GM12878 (cell line): ENCODE measurements at regions not wholly inside any gene's neighbourhood (a gene's known extent, or its start where the extent isn't known, plus 50 kb on each side); places are given as distances from the start of the nearest gene placed in this dataset.

ENCODE experiments used
- ATAC-seq: fragments of 200-7000 bp; cut with Tn5 transposase; 3 replicates; pipeline ENCODE4 v1.9.1; 2020; ENCODE audit warnings: mild to moderate bottlenecking, moderate library complexity
- BruUV-seq: library from RNA; stranded (reverse); fragments of 400-500 nt; replicated peaks from 2 replicates; lab custom pipeline; 2021; lab: Mats Ljungman, UMichigan
- CTCF ChIA-PET: fragments of 300-600 bp; sonication (Branson Sonifier 250); formaldehyde crosslinking; extraction: SDS; loops from one replicate; lab custom pipeline; 2021; ENCODE audit warnings: inconsistent platforms; lab: Yijun Ruan, JAX
- POLR2A ChIA-PET: fragments of 350-600 bp; formaldehyde crosslinking; extraction: SDS; loops from one replicate; lab custom pipeline; 2021; ENCODE audit warnings: inconsistent platforms; lab: Charles Lee
- RAD21 ChIA-PET: fragments of 300-600 bp; sonication (Branson Sonifier 250); formaldehyde crosslinking; loops from one replicate; lab custom pipeline; 2023; ENCODE audit warnings: antibody characterized with exemption; ENCODE audit not compliant: unreplicated experiment; lab: Charles Lee
- SMC1A ChIA-PET: fragments of 300-600 bp; sonication (Branson Sonifier 250); formaldehyde crosslinking; loops from one replicate; lab custom pipeline; 2023; ENCODE audit not compliant: unreplicated experiment, uncharacterized antibody; lab: Charles Lee
- DNase-seq: peaks from one replicate; pipeline ENCODE4 v3.0.0-alpha.2; 2011; ENCODE audit warnings: low read depth, low spot score
- FAIRE-seq: peaks from 3 replicates; lab custom pipeline; 2011; peaks lifted over from hg19 to GRCh38; lab: Jason Lieb, UNC
- H2AFZ ChIP-seq: 2 replicates; pipeline ENCODE4 v1.6.0; 2011; ENCODE audit warnings: low read depth, low read length, control low read depth; ENCODE audit not compliant: control insufficient read depth
- H3K27ac ChIP-seq: 2 replicates; pipeline ENCODE4 v1.5.1; 2011; ENCODE audit warnings: control low read depth; ENCODE audit not compliant: control insufficient read depth, insufficient read depth
- H3K27me3 ChIP-seq, 2 experiments: replicated peaks in 1 of 2; 2 replicates each; pipeline versions ENCODE4 v1.6.0 to v1.6.1; 2011; ENCODE audit warnings: low read length in 1 of 2; ENCODE audit not compliant: control insufficient read depth in 2 of 2, insufficient read depth in 2 of 2
- H3K36me3 ChIP-seq, 2 experiments: 2 replicates each; pipeline ENCODE4 v1.5.1; 2011; ENCODE audit warnings: low read length in 1 of 2; ENCODE audit not compliant: control insufficient read depth in 2 of 2, insufficient read depth in 2 of 2
- H3K4me1 ChIP-seq: 2 replicates; pipeline ENCODE4 v1.6.1; 2011; ENCODE audit warnings: mild to moderate bottlenecking, low read length, moderate library complexity, mixed read lengths; ENCODE audit not compliant: control insufficient read depth, insufficient read depth
- H3K4me2 ChIP-seq: 2 replicates; pipeline ENCODE4 v1.6.0; 2011; ENCODE audit warnings: control low read depth; ENCODE audit not compliant: control insufficient read depth, insufficient read depth
- H3K4me3 ChIP-seq: fragments of 200-600 bp; sonication (generic); 2 replicates; pipeline ENCODE4 v1.5.1; 2016
- H3K79me2 ChIP-seq: 2 replicates; pipeline ENCODE4 v1.6.0; 2011; ENCODE audit warnings: low read length; ENCODE audit not compliant: control insufficient read depth, insufficient read depth
- H3K9ac ChIP-seq: 2 replicates; pipeline ENCODE4 v1.8.0; 2011; ENCODE audit warnings: low read length, control low read depth, mixed read lengths; ENCODE audit not compliant: control insufficient read depth, insufficient read depth
- H3K9me3 ChIP-seq: replicated peaks from 3 replicates; pipeline ENCODE4 v1.5.1; 2011; ENCODE audit warnings: mild to moderate bottlenecking, low read length; ENCODE audit not compliant: control insufficient read depth, insufficient read depth
- H4K20me1 ChIP-seq: 2 replicates; pipeline ENCODE4 v1.6.0; 2011; ENCODE audit not compliant: control insufficient read depth, insufficient read depth
- DPF2 ChIP-seq: fragments of 450-650 bp; IDR thresholded peaks from 2 replicates; pipeline ENCODE4 v1.6.1; 2017; ENCODE audit warnings: mild to moderate bottlenecking
- HCFC1 ChIP-seq: fragments of 150-350 bp; IDR thresholded peaks from 2 replicates; pipeline ENCODE4 v1.6.1; 2014; ENCODE audit warnings: low read length
- IRF3 ChIP-seq: fragments of 450-650 bp; IDR thresholded peaks from 2 replicates; pipeline ENCODE4 v1.6.1; 2014; ENCODE audit warnings: mild to moderate bottlenecking
- LARP7 ChIP-seq: fragments of 450-650 bp; IDR thresholded peaks from 2 replicates; pipeline ENCODE4 v1.6.1; 2017; ENCODE audit warnings: mild to moderate bottlenecking
- MTA3 ChIP-seq: IDR thresholded peaks from 2 replicates; pipeline ENCODE4 v1.6.1; 2012; ENCODE audit warnings: low read length, inconsistent platforms, borderline replicate concordance
- NKRF ChIP-seq: fragments of 450-650 bp; conservative IDR thresholded peaks from 2 replicates; pipeline ENCODE4 v1.6.1; 2017; ENCODE audit warnings: mild to moderate bottlenecking, moderate library complexity
- POLR2AphosphoS2 ChIP-seq: IDR thresholded peaks from 2 replicates; pipeline ENCODE4 v1.6.1; 2011; ENCODE audit warnings: low read depth, mild to moderate bottlenecking, low read length, improper control_type of control experiment, moderate library complexity
- SPI1 ChIP-seq: IDR thresholded peaks from 2 replicates; pipeline ENCODE4 v1.6.1; 2011; ENCODE audit warnings: low read depth, mild to moderate bottlenecking, low read length, moderate library complexity, borderline replicate concordance; ENCODE audit not compliant: insufficient read depth
- STAT1 ChIP-seq: fragments of 450-650 bp; conservative IDR thresholded peaks from 2 replicates; pipeline ENCODE4 v1.6.1; 2014; ENCODE audit warnings: antibody characterized with exemption, mild to moderate bottlenecking
- TCF3 ChIP-seq: IDR thresholded peaks from 2 replicates; pipeline ENCODE4 v1.6.1; 2012; ENCODE audit warnings: low read depth, mild to moderate bottlenecking, low read length, borderline replicate concordance; ENCODE audit not compliant: insufficient read depth
- YBX1 ChIP-seq: fragments of 450-650 bp; IDR thresholded peaks from 2 replicates; pipeline ENCODE4 v1.6.1; 2016; ENCODE audit warnings: antibody characterized with exemption
- WGBS: methylation state at CpG from one replicate; pipeline ENCODE4 v1.1.6; 2016; ENCODE audit warnings: low lambda C conversion rate; ENCODE audit not compliant: insufficient replicate concordance, insufficient coverage; ENCODE audit errors: missing lambda C conversion rate; 5-methylcytosine and 5-hydroxymethylcytosine counted together
- in situ Hi-C: fragments of 300-500 bp; cut with MboI; formaldehyde crosslinking; loops from 9 replicates; pipeline ENCODE4 v1.14.3; 2018; ENCODE audit warnings: mixed read lengths
- intact Hi-C: fragments of 100-400 bp; cut with micrococcal nuclease; formaldehyde crosslinking; loops from one replicate; pipeline ENCODE4 v1.14.2; 2022; ENCODE audit not compliant: unreplicated experiment
- TF ChIP-seq, protein P1 (sequence below): fragments of 450-650 bp; IDR thresholded peaks from 2 replicates; pipeline ENCODE4 v1.6.1; 2017; ENCODE audit warnings: antibody characterized with exemption, mild to moderate bottlenecking, moderate library complexity
- TF ChIP-seq, protein P2 (sequence below): IDR thresholded peaks from 2 replicates; pipeline ENCODE4 v1.6.1; 2011; ENCODE audit warnings: mild to moderate bottlenecking, low read depth, low read length, moderate library complexity; ENCODE audit not compliant: insufficient replicate concordance

- Histone ChIP-seq H3K27me3 (no peaks in the 10 kb centered on the region), H3K36me3 (no peaks in the 10 kb centered on the region), H4K20me1 (no peaks in the 10 kb centered on the region), H3K79me2 (no peaks in the 10 kb centered on the region), H3K9ac (no peak overlapping the region), H3K4me2 (no peak overlapping the region), H2AFZ (no peak overlapping the region), H3K4me1 (peaks cover 18% of the 10 kb centered on the region), H3K27ac (no peak overlapping the region), H3K4me3 (no peak overlapping the region), H3K9me3 (no peaks in the 10 kb centered on the region)
- no peak for FAIRE-seq
- ATAC-seq = no peak
- RAD21 ChIA-PET = no interaction called here
- BruUV-seq = no TSS peak
- TF ChIP-seq IRF3 (no peak), MTA3 (no peak), DPF2 (no peak), NKRF (no peak), POLR2AphosphoS2 (no peak), YBX1 (no peak), TCF3 (no peak), STAT1 (no peak), LARP7 (no peak), SPI1 (no peak), HCFC1 (no peak)
- TF ChIP-seq, protein P1, sequence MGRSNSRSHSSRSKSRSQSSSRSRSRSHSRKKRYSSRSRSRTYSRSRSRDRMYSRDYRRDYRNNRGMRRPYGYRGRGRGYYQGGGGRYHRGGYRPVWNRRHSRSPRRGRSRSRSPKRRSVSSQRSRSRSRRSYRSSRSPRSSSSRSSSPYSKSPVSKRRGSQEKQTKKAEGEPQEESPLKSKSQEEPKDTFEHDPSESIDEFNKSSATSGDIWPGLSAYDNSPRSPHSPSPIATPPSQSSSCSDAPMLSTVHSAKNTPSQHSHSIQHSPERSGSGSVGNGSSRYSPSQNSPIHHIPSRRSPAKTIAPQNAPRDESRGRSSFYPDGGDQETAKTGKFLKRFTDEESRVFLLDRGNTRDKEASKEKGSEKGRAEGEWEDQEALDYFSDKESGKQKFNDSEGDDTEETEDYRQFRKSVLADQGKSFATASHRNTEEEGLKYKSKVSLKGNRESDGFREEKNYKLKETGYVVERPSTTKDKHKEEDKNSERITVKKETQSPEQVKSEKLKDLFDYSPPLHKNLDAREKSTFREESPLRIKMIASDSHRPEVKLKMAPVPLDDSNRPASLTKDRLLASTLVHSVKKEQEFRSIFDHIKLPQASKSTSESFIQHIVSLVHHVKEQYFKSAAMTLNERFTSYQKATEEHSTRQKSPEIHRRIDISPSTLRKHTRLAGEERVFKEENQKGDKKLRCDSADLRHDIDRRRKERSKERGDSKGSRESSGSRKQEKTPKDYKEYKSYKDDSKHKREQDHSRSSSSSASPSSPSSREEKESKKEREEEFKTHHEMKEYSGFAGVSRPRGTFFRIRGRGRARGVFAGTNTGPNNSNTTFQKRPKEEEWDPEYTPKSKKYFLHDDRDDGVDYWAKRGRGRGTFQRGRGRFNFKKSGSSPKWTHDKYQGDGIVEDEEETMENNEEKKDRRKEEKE = no peak
- TF ChIP-seq, protein P2, sequence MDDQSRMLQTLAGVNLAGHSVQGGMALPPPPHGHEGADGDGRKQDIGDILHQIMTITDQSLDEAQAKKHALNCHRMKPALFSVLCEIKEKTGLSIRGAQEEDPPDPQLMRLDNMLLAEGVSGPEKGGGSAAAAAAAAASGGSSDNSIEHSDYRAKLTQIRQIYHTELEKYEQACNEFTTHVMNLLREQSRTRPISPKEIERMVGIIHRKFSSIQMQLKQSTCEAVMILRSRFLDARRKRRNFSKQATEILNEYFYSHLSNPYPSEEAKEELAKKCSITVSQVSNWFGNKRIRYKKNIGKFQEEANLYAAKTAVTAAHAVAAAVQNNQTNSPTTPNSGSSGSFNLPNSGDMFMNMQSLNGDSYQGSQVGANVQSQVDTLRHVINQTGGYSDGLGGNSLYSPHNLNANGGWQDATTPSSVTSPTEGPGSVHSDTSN = no peak
- intact Hi-C loops (loop anchor here (5.0 kb wide), 1 partner anchor 82 kb away; no protein-coding TSS in a partner anchor), in situ Hi-C loops (no loop called here)
- SMC1A ChIA-PET = no interaction called here
- POLR2A ChIA-PET = no interaction called here
- DNase-seq = no peak
- CTCF ChIA-PET = no interaction called here
- 64% methylated on average over 3 of the region's 3 CpGs for WGBS
These were observed 242.5 kb upstream of the TBL1XR1 start for GRCh38 chr3:177439694-177440269.
